ENCODE measurements at regions not wholly inside any gene's neighbourhood (a gene's known extent, or its start where the extent isn't known, plus 50 kb on each side); places are given as distances from the start of the nearest gene placed in this dataset.

DNA sequence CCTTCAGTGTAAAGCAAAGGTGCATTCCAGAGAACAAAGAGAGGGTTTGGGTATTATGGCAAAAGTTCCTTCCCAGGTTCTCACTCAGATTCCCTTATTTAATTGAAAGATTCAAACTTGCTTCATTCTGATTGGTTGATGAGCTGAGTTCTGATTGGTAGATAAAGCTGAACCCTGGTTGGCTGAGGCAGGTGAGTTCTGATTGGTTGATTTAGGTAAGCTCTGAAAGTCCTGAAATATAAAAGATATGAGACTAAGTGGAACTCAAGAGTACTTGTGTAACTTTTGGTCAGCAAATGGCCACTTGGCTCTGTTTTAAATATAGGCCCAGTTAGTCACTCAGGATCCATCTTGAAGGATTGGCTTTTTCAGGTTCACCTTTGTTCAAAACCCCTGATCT, 99.8 kb upstream of the FBXO11 start:
- TF ChIP-seq EZH2 (IDR thresholded peaks at IDR 0.05; ENCODE audit: low read length, missing control alignments), result no peak
- TF ChIP-seq, protein P1, sequence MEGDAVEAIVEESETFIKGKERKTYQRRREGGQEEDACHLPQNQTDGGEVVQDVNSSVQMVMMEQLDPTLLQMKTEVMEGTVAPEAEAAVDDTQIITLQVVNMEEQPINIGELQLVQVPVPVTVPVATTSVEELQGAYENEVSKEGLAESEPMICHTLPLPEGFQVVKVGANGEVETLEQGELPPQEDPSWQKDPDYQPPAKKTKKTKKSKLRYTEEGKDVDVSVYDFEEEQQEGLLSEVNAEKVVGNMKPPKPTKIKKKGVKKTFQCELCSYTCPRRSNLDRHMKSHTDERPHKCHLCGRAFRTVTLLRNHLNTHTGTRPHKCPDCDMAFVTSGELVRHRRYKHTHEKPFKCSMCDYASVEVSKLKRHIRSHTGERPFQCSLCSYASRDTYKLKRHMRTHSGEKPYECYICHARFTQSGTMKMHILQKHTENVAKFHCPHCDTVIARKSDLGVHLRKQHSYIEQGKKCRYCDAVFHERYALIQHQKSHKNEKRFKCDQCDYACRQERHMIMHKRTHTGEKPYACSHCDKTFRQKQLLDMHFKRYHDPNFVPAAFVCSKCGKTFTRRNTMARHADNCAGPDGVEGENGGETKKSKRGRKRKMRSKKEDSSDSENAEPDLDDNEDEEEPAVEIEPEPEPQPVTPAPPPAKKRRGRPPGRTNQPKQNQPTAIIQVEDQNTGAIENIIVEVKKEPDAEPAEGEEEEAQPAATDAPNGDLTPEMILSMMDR (conservative IDR thresholded peaks at IDR 0.05 in 1 of 2, IDR thresholded peaks at IDR 0.05 in 1 of 2; ENCODE audit: low read depth in 1 of 2, low read length in 2 of 2), result no peak
- Histone ChIP-seq H3K27me3 (ENCODE audit: control insufficient read depth, insufficient read depth, low read length) (no peaks in the 10 kb centered on the region), H3K27ac (ENCODE audit: insufficient read depth, low read length) (no peak overlapping the region), H4K20me1 (ENCODE audit: control insufficient read depth, extremely low read depth, insufficient read depth, low read length) (no peaks in the 10 kb centered on the region), H3K9ac (ENCODE audit: insufficient read depth, low read length) (no peak overlapping the region), H3K4me1 (ENCODE audit: control insufficient read depth, extremely low read depth, insufficient read depth, low read length) (no peaks in the 10 kb centered on the region), H3K4me3 (replicated peaks in 1 of 4; ENCODE audit: control extremely low read depth in 1 of 4, insufficient read depth in 1 of 4, low read depth in 3 of 4, low read length in 4 of 4) (no peak overlapping the region), H3K9me3 (ENCODE audit: control insufficient read depth, insufficient read depth, low read depth, low read length) (no peaks in the 10 kb centered on the region), H3K4me2 (ENCODE audit: extremely low read depth, insufficient read depth, low read length) (no peak overlapping the region), H3K36me3 (ENCODE audit: control insufficient read depth, insufficient read depth, low read length) (no peaks in the 10 kb centered on the region), H2AFZ (ENCODE audit: low read length) (no peak overlapping the region), H3K79me2 (ENCODE audit: control insufficient read depth, insufficient read depth, low read length) (no peaks in the 10 kb centered on the region)
- DNase-seq (ENCODE audit: low read depth in 2 of 2), result no peak

DNA sequence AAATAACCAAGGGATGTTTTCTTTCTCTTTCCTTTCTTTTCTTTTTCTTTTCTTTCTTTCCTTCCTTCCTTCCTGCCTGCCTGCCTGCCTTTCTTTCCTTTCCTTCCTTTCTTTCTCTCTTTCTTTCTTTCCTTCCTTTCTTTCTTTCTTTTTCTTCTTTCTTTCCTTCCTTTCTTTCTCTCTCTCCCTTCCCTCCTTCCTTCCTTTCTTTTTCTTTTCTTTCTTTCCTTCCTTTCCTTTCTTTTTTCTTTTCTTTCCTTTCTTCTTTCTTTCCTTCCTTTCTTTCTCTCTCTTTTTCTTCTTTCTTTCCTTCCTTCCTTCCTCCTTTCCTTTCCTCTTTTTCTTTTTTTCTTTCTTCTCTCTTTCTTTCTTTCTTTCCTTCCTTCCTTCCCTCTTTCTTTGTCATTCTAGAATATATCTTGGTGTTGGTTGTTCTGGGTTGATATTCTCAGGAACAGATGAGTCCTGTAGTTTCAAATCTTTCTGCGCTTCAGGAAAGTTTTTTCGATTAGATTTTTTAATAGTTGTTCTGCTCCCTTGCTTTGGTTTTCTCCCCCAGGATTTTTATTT, 101.5 kb upstream of the FBXO11 start:
- Histone ChIP-seq H3K27me3 (ENCODE audit: control insufficient read depth, insufficient read depth, low read length) (no peaks in the 10 kb centered on the region), H3K36me3 (ENCODE audit: control insufficient read depth, insufficient read depth, low read length) (no peaks in the 10 kb centered on the region), H4K20me1 (ENCODE audit: control insufficient read depth, extremely low read depth, insufficient read depth, low read length) (no peaks in the 10 kb centered on the region), H3K4me2 (ENCODE audit: extremely low read depth, insufficient read depth, low read length) (no peak overlapping the region), H3K4me1 (ENCODE audit: control insufficient read depth, extremely low read depth, insufficient read depth, low read length) (no peaks in the 10 kb centered on the region), H3K79me2 (ENCODE audit: control insufficient read depth, insufficient read depth, low read length) (no peaks in the 10 kb centered on the region), H3K9ac (ENCODE audit: insufficient read depth, low read length) (no peak overlapping the region), H3K9me3 (ENCODE audit: control insufficient read depth, insufficient read depth, low read depth, low read length) (no peaks in the 10 kb centered on the region), H3K27ac (ENCODE audit: insufficient read depth, low read length) (no peak overlapping the region), H2AFZ (ENCODE audit: low read length) (no peak overlapping the region), H3K4me3 (replicated peaks in 1 of 4; ENCODE audit: control extremely low read depth in 1 of 4, insufficient read depth in 1 of 4, low read depth in 3 of 4, low read length in 4 of 4) (no peak overlapping the region)
- no peak for DNase-seq (ENCODE audit: low read depth in 2 of 2)
- TF ChIP-seq, protein P1 (conservative IDR thresholded peaks at IDR 0.05 in 1 of 2, IDR thresholded peaks at IDR 0.05 in 1 of 2; ENCODE audit: low read depth in 1 of 2, low read length in 2 of 2), result no peak
- no peak for TF ChIP-seq EZH2 (IDR thresholded peaks at IDR 0.05; ENCODE audit: low read length, missing control alignments)

DNA sequence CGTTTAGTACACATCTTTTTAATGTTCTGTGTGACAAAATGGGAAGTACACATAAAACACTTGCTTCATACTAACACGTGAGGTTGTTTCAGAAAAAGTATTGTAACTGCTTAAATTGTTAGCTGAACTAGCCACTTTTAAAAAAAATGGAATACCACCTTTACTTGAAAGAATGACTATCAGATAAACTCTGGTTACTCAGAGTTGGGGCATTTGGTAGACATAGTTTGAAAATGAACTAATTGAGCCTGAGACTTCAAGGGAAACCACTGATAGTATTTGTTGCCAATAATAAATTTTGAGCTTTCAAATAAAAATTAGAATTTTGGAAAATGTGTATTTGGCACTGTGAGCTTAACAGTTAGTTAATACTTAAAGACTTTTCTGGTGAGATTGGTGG, 103.0 kb upstream of the FBXO11 start:
- Histone ChIP-seq H4K20me1 (ENCODE audit: control insufficient read depth, extremely low read depth, insufficient read depth, low read length) (no peaks in the 10 kb centered on the region), H3K4me3 (replicated peaks in 1 of 4; ENCODE audit: control extremely low read depth in 1 of 4, insufficient read depth in 1 of 4, low read depth in 3 of 4, low read length in 4 of 4) (no peak overlapping the region), H3K27ac (ENCODE audit: insufficient read depth, low read length) (no peak overlapping the region), H3K9me3 (ENCODE audit: control insufficient read depth, insufficient read depth, low read depth, low read length) (no peaks in the 10 kb centered on the region), H3K4me1 (ENCODE audit: control insufficient read depth, extremely low read depth, insufficient read depth, low read length) (no peaks in the 10 kb centered on the region), H3K36me3 (ENCODE audit: control insufficient read depth, insufficient read depth, low read length) (no peaks in the 10 kb centered on the region), H2AFZ (ENCODE audit: low read length) (no peak overlapping the region), H3K27me3 (ENCODE audit: control insufficient read depth, insufficient read depth, low read length) (no peaks in the 10 kb centered on the region), H3K79me2 (ENCODE audit: control insufficient read depth, insufficient read depth, low read length) (no peaks in the 10 kb centered on the region), H3K4me2 (ENCODE audit: extremely low read depth, insufficient read depth, low read length) (no peak overlapping the region), H3K9ac (ENCODE audit: insufficient read depth, low read length) (no peak overlapping the region)
- TF ChIP-seq EZH2 (IDR thresholded peaks at IDR 0.05; ENCODE audit: low read length, missing control alignments), result no peak
- TF ChIP-seq, protein P1 (conservative IDR thresholded peaks at IDR 0.05 in 1 of 2, IDR thresholded peaks at IDR 0.05 in 1 of 2; ENCODE audit: low read depth in 1 of 2, low read length in 2 of 2), result no peak
- DNase-seq (ENCODE audit: low read depth in 2 of 2), result peak in 1 of 2 donors; percentile 24
